Peyer's patch (tissue), 4 donors: ENCODE measurements at regions not wholly inside any gene's neighbourhood (a gene's known extent, or its start where the extent isn't known, plus 50 kb on each side); places are given as distances from the start of the nearest gene placed in this dataset.

Experiments used
- DNase-seq, 3 donors: peaks; one replicate each; pipeline ENCODE4 v3.0.0-alpha.2; 2017 to 2019
- H3K27ac ChIP-seq, 4 donors: fragments of 200-600 bp; sonication (generic); one replicate each; pipeline ENCODE4 v1.5.1; 2016 to 2019
- H3K27me3 ChIP-seq, 2 donors: fragments of 200-600 bp; sonication (generic); one replicate each; pipeline ENCODE4 v1.5.1; 2019
- H3K36me3 ChIP-seq, 3 donors: fragments of 200-600 bp; sonication (generic); one replicate each; pipeline ENCODE4 v1.5.1; 2016 to 2019
- H3K4me1 ChIP-seq, 4 donors: fragments of 200-600 bp; sonication (generic); one replicate each; pipeline ENCODE4 v1.5.1; 2016 to 2019
- H3K4me3 ChIP-seq, 4 donors: fragments of 200-600 bp; sonication (generic); 1 replicate in 3 of 4; 2 replicates in 1 of 4; pipeline ENCODE4 v1.5.1; 2016 to 2019; ENCODE audit warnings: mild to moderate bottlenecking in 1 of 4
- H3K9me3 ChIP-seq, 4 donors: fragments of 200-600 bp; sonication (generic); one replicate each; pipeline ENCODE4 v1.5.1; 2016 to 2019; ENCODE audit warnings: mild to moderate bottlenecking in 1 of 4
- POLR2A ChIP-seq, 2 donors: fragments of 450-650 bp; IDR thresholded peaks; one replicate each; pipeline ENCODE4 v1.5.1; 2017; ENCODE audit warnings: antibody characterized with exemption in 2 of 2, mild to moderate bottlenecking in 2 of 2, moderate library complexity in 2 of 2
- TF ChIP-seq, protein P1 (sequence below), 6 experiments: fragments of 450-650 bp in 4 of 6; fragments of 200-600 bp in 2 of 6; sonication (generic) in 1 of 6; IDR thresholded peaks; one replicate each; pipeline ENCODE4 v1.5.1; 2017 to 2019; ENCODE audit warnings: antibody characterized with exemption in 6 of 6, mild to moderate bottlenecking in 3 of 6, moderate library complexity in 1 of 6

DNA sequence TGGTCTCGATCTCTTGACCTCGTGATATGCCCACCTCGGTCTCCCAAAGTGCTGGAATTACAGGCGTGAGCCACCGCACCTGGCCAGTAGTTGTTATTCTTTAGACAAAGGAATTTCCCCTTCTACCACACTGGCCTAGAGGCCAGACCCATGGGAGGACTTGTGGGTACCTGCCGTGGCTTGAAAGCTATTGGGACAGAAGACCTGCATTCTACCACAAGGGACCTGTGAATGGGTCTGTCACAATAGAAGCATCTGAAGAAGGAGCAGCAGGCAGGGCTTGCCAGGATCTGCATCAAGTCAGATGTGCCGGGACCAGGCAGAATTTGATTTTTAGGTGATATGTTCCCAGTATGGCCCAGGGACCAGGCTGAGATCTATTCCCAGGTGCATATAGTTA lies 356.9 kb downstream of the FGFR2 start:
- no peak for DNase-seq
- Histone ChIP-seq H3K27ac (peak overlapping the region in 3 of 4 donors; percentile 65 to 94 (median 89)), H3K36me3 (no peaks in the 10 kb centered on the region)

DNA sequence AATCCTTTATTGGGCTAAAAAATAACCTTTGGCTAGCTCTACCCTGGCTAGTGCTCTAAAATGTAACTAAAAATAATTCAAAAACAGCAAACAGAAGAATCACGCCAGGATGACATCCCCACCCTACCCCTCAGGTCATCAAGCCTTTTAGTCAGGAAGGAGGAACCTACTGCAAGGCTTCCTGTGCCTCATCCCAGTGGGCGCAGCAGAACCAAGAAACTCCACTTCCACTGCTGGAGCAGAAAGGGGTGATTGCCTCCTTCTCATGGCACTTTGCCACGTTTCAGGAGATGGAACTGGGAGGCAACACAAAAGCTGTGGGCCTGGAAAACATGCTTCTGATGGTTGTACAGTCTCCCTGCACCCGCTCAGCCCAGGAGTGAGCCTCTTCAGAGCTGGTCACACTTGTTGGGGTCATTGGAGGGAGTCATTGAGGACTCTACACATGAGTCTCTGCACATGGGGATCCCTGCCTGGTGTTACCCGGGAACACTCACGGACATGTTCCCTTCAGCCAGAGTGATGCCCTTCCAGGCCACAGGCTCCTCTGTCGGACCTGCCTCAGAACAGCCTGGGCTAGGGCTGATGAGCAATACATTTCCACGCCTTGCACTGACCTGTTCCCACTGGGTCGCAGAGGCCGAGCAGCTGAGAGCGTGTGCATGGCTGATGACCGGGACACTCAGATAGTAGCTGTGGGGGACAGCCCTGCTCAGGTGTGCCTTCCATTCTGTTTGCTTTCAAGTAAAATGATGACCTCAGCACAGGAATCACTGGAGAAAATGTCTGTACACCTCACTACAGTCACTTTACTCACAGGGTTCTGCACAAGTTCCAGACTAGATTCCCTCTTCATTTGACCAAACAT lies 355.3 kb downstream of the FGFR2 start:
- Histone ChIP-seq H3K36me3 (no peaks in the 10 kb centered on the region), H3K4me3 (no peak overlapping the region), H3K4me1 (peaks cover 0 to 33% (median 0%) of the 10 kb centered on the region in 4 donors), H3K27ac (peak overlapping the region in 1 of 4 donors; percentile 16), H3K27me3 (no peaks in the 10 kb centered on the region), H3K9me3 (no peaks in the 10 kb centered on the region)
- DNase-seq = no peak
- TF ChIP-seq, protein P1, sequence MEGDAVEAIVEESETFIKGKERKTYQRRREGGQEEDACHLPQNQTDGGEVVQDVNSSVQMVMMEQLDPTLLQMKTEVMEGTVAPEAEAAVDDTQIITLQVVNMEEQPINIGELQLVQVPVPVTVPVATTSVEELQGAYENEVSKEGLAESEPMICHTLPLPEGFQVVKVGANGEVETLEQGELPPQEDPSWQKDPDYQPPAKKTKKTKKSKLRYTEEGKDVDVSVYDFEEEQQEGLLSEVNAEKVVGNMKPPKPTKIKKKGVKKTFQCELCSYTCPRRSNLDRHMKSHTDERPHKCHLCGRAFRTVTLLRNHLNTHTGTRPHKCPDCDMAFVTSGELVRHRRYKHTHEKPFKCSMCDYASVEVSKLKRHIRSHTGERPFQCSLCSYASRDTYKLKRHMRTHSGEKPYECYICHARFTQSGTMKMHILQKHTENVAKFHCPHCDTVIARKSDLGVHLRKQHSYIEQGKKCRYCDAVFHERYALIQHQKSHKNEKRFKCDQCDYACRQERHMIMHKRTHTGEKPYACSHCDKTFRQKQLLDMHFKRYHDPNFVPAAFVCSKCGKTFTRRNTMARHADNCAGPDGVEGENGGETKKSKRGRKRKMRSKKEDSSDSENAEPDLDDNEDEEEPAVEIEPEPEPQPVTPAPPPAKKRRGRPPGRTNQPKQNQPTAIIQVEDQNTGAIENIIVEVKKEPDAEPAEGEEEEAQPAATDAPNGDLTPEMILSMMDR (IDR thresholded peaks at IDR 0.05) = no peak
- no peak for TF ChIP-seq POLR2A (IDR thresholded peaks at IDR 0.05)

More for the DNA sequence above, 356.9 kb downstream of the FGFR2 start:
- Histone ChIP-seq H3K4me3 (no peak overlapping the region), H3K27me3 (no peaks in the 10 kb centered on the region), H3K4me1 (peaks cover 0 to 34% (median 0%) of the 10 kb centered on the region in 4 donors), H3K9me3 (no peaks in the 10 kb centered on the region)
- TF ChIP-seq, protein P1 (IDR thresholded peaks at IDR 0.05) = no peak
- no peak for TF ChIP-seq POLR2A (IDR thresholded peaks at IDR 0.05)

DNA sequence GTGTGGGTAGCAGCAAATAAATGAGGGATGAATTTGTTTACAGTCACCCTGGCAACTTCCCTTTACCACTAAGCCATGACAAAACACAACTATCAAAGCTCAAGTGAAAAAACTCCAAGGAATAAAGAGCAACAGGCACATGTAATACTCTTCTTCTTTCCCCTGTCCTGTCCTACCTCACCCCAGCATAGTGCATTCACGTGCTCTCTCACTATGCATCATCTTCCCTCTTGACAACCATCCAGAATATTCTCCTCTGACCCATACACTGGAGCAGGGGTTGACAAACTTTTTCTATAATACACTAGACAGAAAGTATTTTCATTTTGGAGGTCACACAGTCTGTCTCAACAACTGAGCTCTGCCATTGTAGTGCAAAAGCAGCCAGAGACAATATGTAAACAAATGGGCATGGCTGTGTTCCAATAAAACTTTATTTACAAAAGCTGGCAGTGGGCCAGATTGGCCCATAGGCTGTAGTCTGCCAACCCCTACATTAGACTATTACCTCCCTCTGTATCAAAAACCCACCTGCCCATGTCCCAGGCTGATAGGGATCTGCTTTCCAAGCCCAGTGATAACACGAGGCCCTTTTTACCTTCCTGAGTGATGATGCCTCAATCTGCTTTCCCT lies 354.5 kb downstream of the FGFR2 start:
- H3K4me1 ChIP-seq = peaks cover 0 to 29% (median 0%) of the 10 kb centered on the region in 4 donors
- no peaks in the 10 kb centered on the region for H3K27me3 ChIP-seq
- DNase-seq = no peak
- no peaks in the 10 kb centered on the region for H3K36me3 ChIP-seq
- H3K9me3 ChIP-seq = no peaks in the 10 kb centered on the region
- H3K27ac ChIP-seq = peak overlapping the region in 1 of 4 donors; percentile 16
- H3K4me3 ChIP-seq = no peak overlapping the region
- TF ChIP-seq POLR2A (IDR thresholded peaks at IDR 0.05) = no peak
- TF ChIP-seq, protein P1 (IDR thresholded peaks at IDR 0.05) = no peak

DNA sequence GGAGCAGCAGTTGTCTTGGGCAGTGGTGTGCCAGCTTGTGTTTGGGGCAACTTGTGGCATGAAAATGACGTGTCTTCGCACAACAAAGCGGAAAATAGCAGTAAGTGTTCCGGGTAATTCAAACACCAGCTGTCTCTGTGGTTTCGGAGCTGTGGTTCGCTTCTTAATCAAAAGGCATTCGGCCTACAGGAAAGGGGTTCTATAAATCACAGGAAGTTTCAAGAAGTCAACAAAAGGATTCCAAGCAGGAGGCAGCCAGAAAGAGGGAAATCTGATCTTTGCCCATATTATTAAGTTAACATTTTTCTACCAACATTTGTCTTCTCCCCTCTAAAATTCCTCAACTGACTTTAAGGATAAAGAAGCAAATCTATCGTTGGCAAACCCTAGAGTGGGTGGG lies 353.4 kb downstream of the FGFR2 start:
- Histone ChIP-seq H3K36me3 (no peaks in the 10 kb centered on the region), H3K4me1 (peaks cover 0 to 20% (median 0%) of the 10 kb centered on the region in 4 donors), H3K4me3 (no peak overlapping the region), H3K27ac (no peak overlapping the region), H3K9me3 (no peaks in the 10 kb centered on the region), H3K27me3 (no peaks in the 10 kb centered on the region)
- TF ChIP-seq POLR2A (IDR thresholded peaks at IDR 0.05) = no peak
- TF ChIP-seq, protein P1 (IDR thresholded peaks at IDR 0.05) = no peak
- no peak for DNase-seq

DNA sequence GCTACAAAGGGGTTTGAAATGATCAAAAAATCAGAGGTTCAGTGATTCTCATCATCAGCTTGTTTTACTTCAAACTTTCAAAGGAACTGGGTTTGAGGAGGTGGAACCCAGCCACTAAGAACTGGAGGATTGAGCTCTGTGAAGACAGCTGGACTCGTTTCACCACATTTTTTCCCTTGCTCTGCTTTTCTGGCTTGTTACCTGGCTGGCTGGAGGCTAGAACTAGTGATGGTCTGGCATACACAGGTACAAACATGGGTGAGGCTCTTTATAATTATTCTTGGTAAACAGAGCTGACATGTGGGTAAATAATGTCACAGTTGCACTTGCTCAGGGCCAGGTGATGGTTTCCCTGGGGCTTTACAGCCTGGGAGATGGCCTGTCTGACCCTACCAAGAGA lies 352.5 kb downstream of the FGFR2 start:
- Histone ChIP-seq H3K4me1 (peaks cover 0 to 20% (median 0%) of the 10 kb centered on the region in 4 donors), H3K27ac (no peak overlapping the region), H3K4me3 (no peak overlapping the region), H3K36me3 (no peaks in the 10 kb centered on the region), H3K27me3 (no peaks in the 10 kb centered on the region), H3K9me3 (no peaks in the 10 kb centered on the region)
- TF ChIP-seq POLR2A (IDR thresholded peaks at IDR 0.05) = no peak
- TF ChIP-seq, protein P1 (IDR thresholded peaks at IDR 0.05) = no peak
- no peak for DNase-seq
